ENCODE measurements at regions not wholly inside any gene's neighbourhood (a gene's known extent, or its start where the extent isn't known, plus 50 kb on each side); places are given as distances from the start of the nearest gene placed in this dataset.

DNA sequence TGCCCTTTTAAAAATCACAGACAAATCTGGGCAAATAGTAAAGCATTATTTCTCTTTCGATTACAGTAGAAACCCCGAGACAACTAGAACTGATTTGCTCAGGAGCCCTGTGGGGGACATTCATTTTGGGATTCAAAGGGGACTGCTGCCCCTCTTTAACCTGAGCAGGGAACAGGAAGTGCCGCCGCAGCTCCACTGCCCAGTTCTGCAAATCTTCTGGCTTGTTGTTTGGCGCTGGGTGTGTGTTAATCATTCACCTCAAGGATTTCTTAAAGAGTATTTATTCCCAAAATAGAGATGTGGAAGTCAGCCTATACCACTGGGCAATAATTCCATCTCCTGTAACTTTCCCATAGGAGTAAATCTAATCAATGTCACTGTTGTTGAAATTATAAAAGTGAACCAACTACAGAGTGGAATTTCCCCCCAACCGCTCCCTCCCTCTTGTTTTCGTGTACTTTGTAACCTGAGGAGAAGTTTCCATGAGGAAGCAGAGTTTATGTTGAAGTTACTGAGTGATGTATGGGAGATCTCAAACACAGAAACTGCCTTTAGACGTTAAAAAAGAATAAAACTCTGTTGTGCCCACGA is 515.8 kb downstream of the KLF12 start:
- TF ChIP-seq EZH2 (IDR thresholded peaks at IDR 0.05; ENCODE audit: insufficient read depth, low read length): no peak
- TF ChIP-seq CTCF (IDR thresholded peaks at IDR 0.05; ENCODE audit: insufficient read depth, low read depth, low read length): no peak
